ENCODE measurements at regions not wholly inside any gene's neighbourhood (a gene's known extent, or its start where the extent isn't known, plus 50 kb on each side); places are given as distances from the start of the nearest gene placed in this dataset.

- no peak for TF ChIP-seq CTCF (IDR thresholded peaks at IDR 0.05; ENCODE audit: insufficient read depth, low read length, poor library complexity, severe bottlenecking)
These were observed 449.9 kb downstream of the KLF12 start for GRCh38 chr13:73684286-73684685.

GRCh38 chr13:73683746-73684145 lies 450.5 kb downstream of the KLF12 start:
- no peaks in the 10 kb centered on the region for H3K36me3 ChIP-seq (ENCODE audit: control insufficient read depth, insufficient read depth, low read length)
- DNase-seq (ENCODE audit: low read depth), result no peak
- no peak for TF ChIP-seq CTCF (IDR thresholded peaks at IDR 0.05; ENCODE audit: insufficient read depth, low read length, poor library complexity, severe bottlenecking)
- H3K4me3 ChIP-seq (ENCODE audit: low read depth, low read length), result no peak overlapping the region
- H3K27me3 ChIP-seq (ENCODE audit: control insufficient read depth, insufficient read depth, low read length), result no peaks in the 10 kb centered on the region

More at GRCh38 chr13:73684286-73684685, 449.9 kb downstream of the KLF12 start:
- Histone ChIP-seq H3K4me3 (ENCODE audit: low read depth, low read length) (no peak overlapping the region), H3K36me3 (ENCODE audit: control insufficient read depth, insufficient read depth, low read length) (no peaks in the 10 kb centered on the region), H3K27me3 (ENCODE audit: control insufficient read depth, insufficient read depth, low read length) (no peaks in the 10 kb centered on the region)
- no peak for DNase-seq (ENCODE audit: low read depth)

GRCh38 chr13:73681779-73682178 lies 452.4 kb downstream of the KLF12 start:
- TF ChIP-seq CTCF (IDR thresholded peaks at IDR 0.05; ENCODE audit: insufficient read depth, low read length, poor library complexity, severe bottlenecking), result no peak
- Histone ChIP-seq H3K4me3 (ENCODE audit: low read depth, low read length) (no peak overlapping the region), H3K36me3 (ENCODE audit: control insufficient read depth, insufficient read depth, low read length) (no peaks in the 10 kb centered on the region), H3K27me3 (ENCODE audit: control insufficient read depth, insufficient read depth, low read length) (no peaks in the 10 kb centered on the region)
- no peak for DNase-seq (ENCODE audit: low read depth)

DNA sequence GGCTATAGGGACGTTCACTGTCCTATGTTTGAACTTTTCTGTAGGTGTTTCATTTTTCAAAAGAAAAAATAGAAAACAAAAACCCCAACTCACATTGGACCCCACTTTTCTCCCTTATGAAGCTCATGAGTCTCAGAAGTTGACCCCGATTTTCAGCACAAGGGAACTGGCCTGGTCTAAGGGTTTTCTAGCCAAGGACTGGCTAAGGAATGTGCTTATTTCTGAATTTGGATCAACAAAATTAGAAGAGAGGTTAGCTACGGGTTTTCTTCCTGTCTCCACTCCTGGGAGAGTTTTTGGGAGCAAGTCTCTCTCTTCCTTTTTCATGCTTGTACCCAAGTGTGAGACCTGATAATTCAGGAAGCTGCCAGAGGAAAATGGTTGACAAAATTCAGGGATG lies 453.2 kb downstream of the KLF12 start:
- Histone ChIP-seq H3K27me3 (ENCODE audit: control insufficient read depth, insufficient read depth, low read length) (no peaks in the 10 kb centered on the region), H3K36me3 (ENCODE audit: control insufficient read depth, insufficient read depth, low read length) (no peaks in the 10 kb centered on the region), H3K4me3 (ENCODE audit: low read depth, low read length) (no peak overlapping the region)

DNA sequence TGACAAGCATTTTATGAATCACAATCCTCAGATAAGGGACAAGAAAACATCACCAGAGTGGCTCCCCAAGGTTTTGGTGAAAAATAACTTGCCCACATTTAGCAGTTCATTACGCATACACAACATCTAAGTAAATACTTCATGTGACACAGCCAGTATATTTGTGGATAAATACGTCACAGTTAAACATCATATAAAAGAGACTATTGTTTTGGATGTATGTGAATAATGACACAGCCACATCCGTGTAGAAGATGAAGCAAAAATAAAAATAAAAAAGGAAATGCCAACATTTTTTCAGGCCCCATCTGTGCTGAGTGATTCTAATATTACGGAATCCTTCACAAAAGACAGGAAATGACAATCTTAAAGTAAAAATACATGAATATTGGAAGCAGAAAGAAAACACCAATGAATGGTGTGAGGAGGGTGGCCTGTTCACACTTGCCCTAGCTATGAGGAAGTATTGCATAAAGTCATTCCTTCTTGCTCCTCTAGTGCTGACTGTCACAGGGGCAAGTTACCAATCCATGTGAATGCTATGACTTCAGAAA lies 457.1 kb downstream of the KLF12 start:
- Histone ChIP-seq H3K27me3 (ENCODE audit: control insufficient read depth, insufficient read depth, low read length) (no peaks in the 10 kb centered on the region), H3K36me3 (ENCODE audit: control insufficient read depth, insufficient read depth, low read length) (no peaks in the 10 kb centered on the region), H3K4me3 (ENCODE audit: low read depth, low read length) (no peak overlapping the region)
- no peak for TF ChIP-seq CTCF (IDR thresholded peaks at IDR 0.05; ENCODE audit: insufficient read depth, low read length, poor library complexity, severe bottlenecking)
- DNase-seq (ENCODE audit: low read depth), result no peak

More for the DNA sequence above, 453.2 kb downstream of the KLF12 start:
- no peak for TF ChIP-seq CTCF (IDR thresholded peaks at IDR 0.05; ENCODE audit: insufficient read depth, low read length, poor library complexity, severe bottlenecking)
- DNase-seq (ENCODE audit: low read depth), result no peak

DNA sequence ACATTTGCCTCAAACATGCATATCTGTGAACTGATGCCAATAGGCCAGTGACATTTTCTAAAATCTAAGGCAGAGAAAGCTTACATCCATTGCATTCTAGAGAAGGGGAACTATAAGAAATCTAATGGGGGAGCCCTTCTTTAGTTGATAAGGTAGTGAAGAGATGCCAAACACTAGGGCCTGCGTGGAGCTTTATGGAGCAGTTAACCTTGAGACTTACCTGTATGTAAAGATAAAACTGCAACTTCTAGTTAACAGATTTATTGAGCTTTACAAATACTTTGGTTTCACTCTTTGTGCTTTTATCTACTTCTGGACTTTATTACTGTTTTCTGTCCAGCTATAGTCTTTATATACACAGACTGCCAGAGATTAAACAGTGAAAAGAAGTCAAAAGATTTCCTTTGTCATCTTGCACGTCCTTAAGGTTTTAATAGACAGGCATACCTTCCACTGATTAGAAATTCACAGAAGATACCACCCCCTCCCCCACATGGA lies 457.6 kb downstream of the KLF12 start:
- TF ChIP-seq CTCF (IDR thresholded peaks at IDR 0.05; ENCODE audit: insufficient read depth, low read length, poor library complexity, severe bottlenecking), result no peak
- Histone ChIP-seq H3K4me3 (ENCODE audit: low read depth, low read length) (no peak overlapping the region), H3K27me3 (ENCODE audit: control insufficient read depth, insufficient read depth, low read length) (no peaks in the 10 kb centered on the region), H3K36me3 (ENCODE audit: control insufficient read depth, insufficient read depth, low read length) (no peaks in the 10 kb centered on the region)
- DNase-seq (ENCODE audit: low read depth), result no peak

Measured in kidney epithelial cell (primary cell).